B cell (primary cell): ENCODE measurements at regions not wholly inside any gene's neighbourhood (a gene's known extent, or its start where the extent isn't known, plus 50 kb on each side); places are given as distances from the start of the nearest gene placed in this dataset.

Experiments used
- ATAC-seq: fragments of 200-7000 bp; cut with Tn5 transposase; one replicate; pipeline ENCODE4 v1.10.0; 2021; ENCODE audit warnings: low read depth, mild to moderate bottlenecking, moderate number of reproducible peaks, moderate library complexity
- CTCF ChIA-PET: fragments of 350-600 bp; sonication (Branson Sonifier 250); formaldehyde crosslinking; loops from one replicate; lab custom pipeline; 2021; ENCODE audit warnings: antibody characterized with exemption, inconsistent platforms; lab: Charles Lee
- POLR2A ChIA-PET: fragments of 350-600 bp; sonication (Branson Sonifier 250); formaldehyde crosslinking; loops from one replicate; lab custom pipeline; 2021; ENCODE audit warnings: antibody characterized with exemption; lab: Charles Lee
- DNase-seq: peaks from one replicate; pipeline ENCODE4 v3.0.0; 2013
- H2AFZ ChIP-seq: 2 replicates; pipeline ENCODE4 v1.6.1; 2012; ENCODE audit warnings: mild to moderate bottlenecking, low read depth, low read length; ENCODE audit not compliant: insufficient read depth, poor library complexity, severe bottlenecking
- H3K27ac ChIP-seq, 2 donors: 1 replicate in 1 of 2; 2 replicates in 1 of 2; pipeline ENCODE4 v1.5.1; 2012 to 2013; ENCODE audit warnings: low read length in 2 of 2, mild to moderate bottlenecking in 2 of 2, moderate library complexity in 1 of 2
- H3K27me3 ChIP-seq, 4 experiments: fragments of 200-600 bp in 1 of 4; sonication (generic) in 1 of 4; replicated peaks in 1 of 4; 1 replicate in 2 of 4; 2 replicates in 2 of 4; pipeline versions ENCODE4 v1.6.1 to v1.7.0; 2013 to 2016; ENCODE audit warnings: low read length in 3 of 4, mild to moderate bottlenecking in 2 of 4, mixed read lengths in 1 of 4, moderate library complexity in 1 of 4; ENCODE audit not compliant: insufficient read depth in 4 of 4, control insufficient read depth in 3 of 4; ENCODE audit errors: control extremely low read depth in 1 of 4
- H3K36me3 ChIP-seq, 2 experiments: replicated peaks in 1 of 2; 1 replicate in 1 of 2; 2 replicates in 1 of 2; pipeline versions ENCODE4 v1.6.1 to v1.7.1; 2013; ENCODE audit warnings: low read length in 1 of 2; ENCODE audit not compliant: insufficient read depth in 2 of 2, control insufficient read depth in 1 of 2; ENCODE audit errors: control extremely low read depth in 1 of 2, extremely low read depth in 1 of 2
- H3K4me1 ChIP-seq, 2 donors: fragments of 200-600 bp in 1 of 2; sonication (generic) in 1 of 2; 1 replicate in 1 of 2; 2 replicates in 1 of 2; pipeline versions ENCODE4 v1.5.1 to v1.6.1; 2013 to 2017; ENCODE audit warnings: low read length in 2 of 2; ENCODE audit not compliant: control insufficient read depth in 2 of 2, insufficient read depth in 2 of 2
- H3K4me2 ChIP-seq: replicated peaks from 2 replicates; pipeline ENCODE3; 2012; ENCODE audit warnings: mild to moderate bottlenecking, low read depth, low read length; ENCODE audit not compliant: poor library complexity, severe bottlenecking
- H3K4me3 ChIP-seq, 5 experiments: fragments of 200-600 bp in 1 of 5; sonication (generic) in 1 of 5; 1 replicate in 3 of 5; 2 replicates in 2 of 5; pipeline versions ENCODE4 v1.5.1 to v1.7.0; 2011 to 2016; ENCODE audit warnings: low read length in 4 of 5, mild to moderate bottlenecking in 4 of 5, low read depth in 2 of 5, control low read depth in 1 of 5, moderate library complexity in 1 of 5; ENCODE audit not compliant: insufficient read depth in 1 of 5; ENCODE audit errors: control extremely low read depth in 1 of 5, extremely low read depth in 1 of 5
- H3K79me2 ChIP-seq: fragments of 200-600 bp; sonication (generic); one replicate; pipeline ENCODE4 v1.6.0; 2016; ENCODE audit warnings: low read length; ENCODE audit not compliant: control insufficient read depth, insufficient read depth
- H3K9ac ChIP-seq: fragments of 200-600 bp; sonication (generic); 2 replicates; pipeline ENCODE4 v1.6.1; 2017; ENCODE audit warnings: mild to moderate bottlenecking, low read length, moderate library complexity
- H3K9me3 ChIP-seq, 3 donors: one replicate each; pipeline versions ENCODE4 v1.6.1 to v1.7.1; 2013; ENCODE audit warnings: low read length in 2 of 3; ENCODE audit not compliant: control insufficient read depth in 2 of 3, insufficient read depth in 1 of 3; ENCODE audit errors: control extremely low read depth in 1 of 3
- H4K20me1 ChIP-seq: 2 replicates; pipeline ENCODE4 v1.6.0; 2012; ENCODE audit warnings: mild to moderate bottlenecking, low read length; ENCODE audit not compliant: insufficient read depth, control insufficient read depth, poor library complexity, severe bottlenecking
- H3K27ac Mint-ChIP-seq: one replicate; pipeline ENCODE4 v1.8.0; 2021; ENCODE audit warnings: mixed read lengths
- H3K27me3 Mint-ChIP-seq: one replicate; pipeline ENCODE4 v1.8.0; 2021; ENCODE audit warnings: mixed read lengths
- H3K4me1 Mint-ChIP-seq: one replicate; pipeline ENCODE4 v1.8.0; 2021; ENCODE audit warnings: mixed read lengths
- H3K4me3 Mint-ChIP-seq: one replicate; pipeline ENCODE4 v1.8.0; 2021; ENCODE audit warnings: mixed read lengths
- H3K9me3 Mint-ChIP-seq: one replicate; pipeline ENCODE4 v1.8.0; 2022; ENCODE audit warnings: mixed read lengths; ENCODE audit not compliant: insufficient read depth
- EZH2 ChIP-seq: IDR thresholded peaks from 2 replicates; pipeline ENCODE4 v1.6.1; 2012; ENCODE audit warnings: borderline replicate concordance, low read depth, mild to moderate bottlenecking, moderate library complexity, low read length; ENCODE audit not compliant: insufficient read depth, poor library complexity, severe bottlenecking
- WGBS: methylation state at CpG from one replicate; pipeline ENCODE4 v1.1.5; 2013; ENCODE audit warnings: missing lambda C conversion rate; ENCODE audit not compliant: insufficient coverage; 5-methylcytosine and 5-hydroxymethylcytosine counted together
- intact Hi-C: fragments of 100-400 bp; cut with micrococcal nuclease; formaldehyde crosslinking; loops from one replicate; pipeline ENCODE4 v1.10.0; 2022
- TF ChIP-seq, protein P1 (sequence below): fragments of 200-600 bp; IDR thresholded peaks from one replicate; pipeline ENCODE4 v1.8.0; 2022; ENCODE audit warnings: antibody characterized with exemption, mild to moderate bottlenecking

DNA sequence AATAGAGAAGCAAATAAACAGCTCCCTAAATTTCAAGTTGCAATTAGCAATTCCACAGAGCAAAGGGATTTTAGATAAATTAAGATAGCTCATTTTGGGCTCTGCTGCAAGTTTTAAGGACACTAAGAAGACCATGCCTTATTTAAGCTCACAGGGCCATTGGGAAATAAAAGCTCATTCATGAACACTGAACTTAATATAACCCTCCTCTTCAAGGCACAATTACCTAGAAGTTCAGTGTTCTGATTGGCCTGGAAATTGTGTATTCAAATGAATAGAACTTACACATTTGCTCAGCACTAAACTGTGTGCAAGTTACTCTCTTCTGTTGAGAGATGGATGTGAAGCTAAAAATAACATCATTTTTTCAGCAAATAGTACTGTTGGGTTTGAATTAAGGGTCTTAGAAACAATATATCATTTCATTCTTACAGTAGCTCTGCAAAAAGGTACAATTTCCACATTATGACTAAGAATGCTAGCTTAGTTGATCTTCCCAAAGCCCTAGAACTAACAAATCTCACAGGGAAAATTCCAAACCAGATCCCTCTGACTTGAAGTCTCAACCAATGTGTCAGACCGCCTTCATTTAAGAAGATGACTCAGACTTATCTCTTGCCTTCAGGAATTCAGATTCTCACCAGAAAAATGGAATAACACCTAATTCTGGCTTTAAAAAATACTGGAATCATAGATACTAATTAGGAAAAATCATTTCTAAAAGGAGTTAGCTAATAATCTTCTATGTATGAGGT lies 87.4 kb upstream of the LRRC55 start:
- Histone ChIP-seq H4K20me1 (no peaks in the 10 kb centered on the region), H3K9me3 (peaks cover 0 to 7% (median 0%) of the 10 kb centered on the region in 3 donors), H3K4me3 (no peak overlapping the region), H3K79me2 (no peaks in the 10 kb centered on the region), H2AFZ (no peak overlapping the region), H3K36me3 (no peaks in the 10 kb centered on the region), H3K4me2 (no peak overlapping the region), H3K4me1 (no peaks in the 10 kb centered on the region), H3K27me3 (no peaks in the 10 kb centered on the region), H3K27ac (no peak overlapping the region), H3K9ac (no peak overlapping the region)
- Mint-ChIP-seq H3K27ac (no peak overlapping the region), H3K4me3 (no peak overlapping the region), H3K27me3 (peaks cover 21% of the 10 kb centered on the region), H3K9me3 (peaks cover 3% of the 10 kb centered on the region), H3K4me1 (no peaks in the 10 kb centered on the region)
- CTCF ChIA-PET = no interaction called here
- ATAC-seq (no peak), DNase-seq (no peak)
- TF ChIP-seq, protein P1, sequence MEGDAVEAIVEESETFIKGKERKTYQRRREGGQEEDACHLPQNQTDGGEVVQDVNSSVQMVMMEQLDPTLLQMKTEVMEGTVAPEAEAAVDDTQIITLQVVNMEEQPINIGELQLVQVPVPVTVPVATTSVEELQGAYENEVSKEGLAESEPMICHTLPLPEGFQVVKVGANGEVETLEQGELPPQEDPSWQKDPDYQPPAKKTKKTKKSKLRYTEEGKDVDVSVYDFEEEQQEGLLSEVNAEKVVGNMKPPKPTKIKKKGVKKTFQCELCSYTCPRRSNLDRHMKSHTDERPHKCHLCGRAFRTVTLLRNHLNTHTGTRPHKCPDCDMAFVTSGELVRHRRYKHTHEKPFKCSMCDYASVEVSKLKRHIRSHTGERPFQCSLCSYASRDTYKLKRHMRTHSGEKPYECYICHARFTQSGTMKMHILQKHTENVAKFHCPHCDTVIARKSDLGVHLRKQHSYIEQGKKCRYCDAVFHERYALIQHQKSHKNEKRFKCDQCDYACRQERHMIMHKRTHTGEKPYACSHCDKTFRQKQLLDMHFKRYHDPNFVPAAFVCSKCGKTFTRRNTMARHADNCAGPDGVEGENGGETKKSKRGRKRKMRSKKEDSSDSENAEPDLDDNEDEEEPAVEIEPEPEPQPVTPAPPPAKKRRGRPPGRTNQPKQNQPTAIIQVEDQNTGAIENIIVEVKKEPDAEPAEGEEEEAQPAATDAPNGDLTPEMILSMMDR = no peak
- TF ChIP-seq EZH2 = no peak
- intact Hi-C loops = no loop called here
- WGBS = no CpG with 5 or more reads among the region's 1 CpG
- POLR2A ChIA-PET = no interaction called here

DNA sequence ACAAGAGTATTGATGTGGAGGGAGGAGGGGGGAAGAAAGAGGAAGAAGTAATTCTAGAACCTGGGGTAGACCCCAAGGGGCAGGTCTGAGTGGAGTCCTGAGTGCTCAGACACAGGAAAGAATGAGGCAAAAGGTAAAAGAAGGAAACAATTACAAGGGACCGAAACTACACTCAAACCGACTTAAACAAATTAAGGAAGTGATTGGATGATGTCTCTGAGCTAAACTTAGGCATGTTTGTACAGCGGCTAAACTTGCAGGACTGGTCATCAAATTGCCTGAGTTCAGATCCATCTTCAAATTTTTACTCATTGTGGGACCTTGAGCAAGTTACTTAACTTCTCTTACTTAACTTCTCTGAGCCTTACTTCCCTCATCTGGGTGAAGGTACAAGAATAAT lies 86.3 kb upstream of the LRRC55 start:
- Histone ChIP-seq H3K27me3 (no peaks in the 10 kb centered on the region), H3K4me2 (no peak overlapping the region), H3K4me1 (no peaks in the 10 kb centered on the region), H3K9me3 (peaks cover 0 to 7% (median 0%) of the 10 kb centered on the region in 3 donors), H3K36me3 (no peaks in the 10 kb centered on the region), H3K27ac (no peak overlapping the region), H3K4me3 (no peak overlapping the region), H4K20me1 (no peaks in the 10 kb centered on the region), H2AFZ (no peak overlapping the region), H3K9ac (no peak overlapping the region), H3K79me2 (no peaks in the 10 kb centered on the region)
- TF ChIP-seq, protein P1 = no peak
- no peak for TF ChIP-seq EZH2
- Mint-ChIP-seq H3K9me3 (peaks cover 3% of the 10 kb centered on the region), H3K27ac (no peak overlapping the region), H3K4me3 (no peak overlapping the region), H3K4me1 (no peaks in the 10 kb centered on the region), H3K27me3 (peaks cover 21% of the 10 kb centered on the region)
- 80% methylated on average over 1 of the region's 3 CpGs for WGBS
- ChIA-PET POLR2A (no interaction called here), CTCF (no interaction called here)
- DNase-seq (no peak), ATAC-seq (no peak)
- intact Hi-C loops = no loop called here
